IPS DF 6.9 (cell line): ENCODE measurements at regions not wholly inside any gene's neighbourhood (a gene's known extent, or its start where the extent isn't known, plus 50 kb on each side); places are given as distances from the start of the nearest gene placed in this dataset.
"Not testable (repeated sequence)": the region's sequence is repeated elsewhere in the genome, so short reads cannot be mapped to it uniquely, and the experiment has no call there.

ENCODE experiments used
- DNase-seq: peaks from one replicate; pipeline ENCODE4 v3.0.0-alpha.2; 2013; ENCODE audit warnings: low read depth, low spot score
- H3K27ac ChIP-seq: one replicate; pipeline ENCODE4 v1.5.1; 2013; ENCODE audit warnings: low read length, control low read depth
- H3K27me3 ChIP-seq: 2 replicates; pipeline ENCODE4 v1.6.1; 2013; ENCODE audit warnings: mild to moderate bottlenecking, low read length; ENCODE audit not compliant: control insufficient read depth, insufficient read depth
- H3K36me3 ChIP-seq: 2 replicates; pipeline ENCODE4 v1.6.1; 2013; ENCODE audit warnings: low read length; ENCODE audit not compliant: control insufficient read depth, insufficient read depth
- H3K4me1 ChIP-seq: 2 replicates; pipeline ENCODE4 v1.6.1; 2013; ENCODE audit warnings: low read length; ENCODE audit not compliant: control insufficient read depth, insufficient read depth
- H3K4me3 ChIP-seq: 2 replicates; pipeline ENCODE4 v1.5.1; 2013; ENCODE audit warnings: mild to moderate bottlenecking, low read length
- H3K9me3 ChIP-seq: 2 replicates; pipeline ENCODE4 v1.6.1; 2013; ENCODE audit warnings: low read length, inconsistent platforms; ENCODE audit not compliant: control insufficient read depth, insufficient read depth
- WGBS: extraction: QIAGEN DNeasy Blood & Tissue Kit; methylation state at CpG from one replicate; pipeline ENCODE4 v1.1.7; 2013; ENCODE audit warnings: mixed read lengths, missing lambda C conversion rate; ENCODE audit not compliant: insufficient read length, insufficient coverage; 5-methylcytosine and 5-hydroxymethylcytosine counted together

DNA sequence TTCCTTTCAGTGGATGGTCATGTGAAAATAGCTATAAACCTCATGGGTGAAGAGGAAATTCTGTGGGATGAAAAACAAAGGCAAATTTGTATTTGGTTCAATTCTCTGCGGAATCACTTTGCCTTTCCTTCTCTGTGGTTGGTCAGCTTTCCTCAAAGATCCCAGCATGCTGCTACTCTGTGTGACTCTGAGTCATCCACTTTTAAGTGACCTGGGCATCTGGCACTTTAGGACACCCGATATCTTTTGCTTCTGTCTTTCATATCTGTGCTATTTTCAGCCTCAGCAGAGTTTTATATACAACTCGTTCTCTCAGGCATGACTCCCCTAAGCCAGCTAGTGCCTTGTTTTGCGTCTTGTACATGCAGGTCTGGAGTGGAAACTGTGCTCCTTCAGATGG, 217.0 kb upstream of the PIEZO2 start:
- H3K9me3 ChIP-seq: no peaks in the 10 kb centered on the region
- no CpG with 5 or more reads among the region's 4 CpGs for WGBS
- no peaks in the 10 kb centered on the region for H3K36me3 ChIP-seq
- H3K4me3 ChIP-seq: no peak overlapping the region
- no peak for DNase-seq
- no peaks in the 10 kb centered on the region for H3K27me3 ChIP-seq
- H3K27ac ChIP-seq: no peak overlapping the region
- H3K4me1 ChIP-seq: no peaks in the 10 kb centered on the region

- H3K36me3 ChIP-seq: no peaks in the 10 kb centered on the region
- no CpG with 5 or more reads among the region's 1 CpG for WGBS
- H3K9me3 ChIP-seq: no peaks in the 10 kb centered on the region
- no peak overlapping the region for H3K4me3 ChIP-seq
- no peak for DNase-seq
- no peaks in the 10 kb centered on the region for H3K27me3 ChIP-seq
- no peaks in the 10 kb centered on the region for H3K4me1 ChIP-seq
- no peak overlapping the region for H3K27ac ChIP-seq
Measured at GRCh38 chr18:11362856-11363255, 213.5 kb upstream of the PIEZO2 start.

DNA sequence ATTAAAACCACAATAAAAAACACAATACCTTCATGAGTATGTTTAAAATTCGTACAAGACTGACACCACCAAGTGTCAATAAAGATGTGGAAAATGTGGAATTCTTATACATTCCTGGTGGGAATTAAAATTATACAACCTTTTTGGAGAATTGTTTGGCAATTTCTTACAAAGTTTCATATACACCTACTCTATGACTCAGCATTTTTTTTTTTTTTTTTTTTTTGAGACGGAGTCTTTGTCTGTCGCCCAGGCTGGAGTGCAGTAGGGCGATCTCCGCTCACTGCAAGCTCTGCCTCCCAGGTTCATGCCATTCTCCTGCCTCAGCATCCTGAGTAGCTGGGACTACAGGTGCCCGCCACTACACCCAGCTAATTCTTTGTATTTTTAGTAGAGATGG, 212.5 kb upstream of the PIEZO2 start:
- WGBS: no CpG with 5 or more reads among the region's 6 CpGs

DNA sequence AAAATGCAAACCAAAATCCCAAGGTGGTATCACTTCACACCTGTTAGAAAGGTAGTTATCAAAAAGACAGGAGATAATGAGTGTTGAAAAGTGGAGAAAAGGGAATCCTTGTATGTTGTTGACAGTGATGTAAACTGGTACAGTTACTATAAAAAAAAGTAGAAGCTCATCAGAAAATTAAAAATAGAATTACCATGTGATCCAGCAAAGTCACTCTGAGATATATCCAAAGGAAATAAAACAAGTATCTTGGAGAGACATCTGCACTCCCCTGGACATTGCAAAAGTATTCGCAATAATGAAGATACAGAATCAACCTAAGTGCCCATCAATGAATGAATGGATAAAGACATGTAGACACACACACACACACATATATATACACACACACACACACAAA, 208.3 kb upstream of the PIEZO2 start:
- no CpG with 5 or more reads among the region's 1 CpG for WGBS
- Histone ChIP-seq H3K9me3 (no peaks in the 10 kb centered on the region), H3K4me3 (no peak overlapping the region), H3K27me3 (no peaks in the 10 kb centered on the region), H3K4me1 (no peaks in the 10 kb centered on the region), H3K27ac (no peak overlapping the region), H3K36me3 (no peaks in the 10 kb centered on the region)
- no peak for DNase-seq

More for the DNA sequence above, 212.5 kb upstream of the PIEZO2 start:
- not testable (repeated sequence) for DNase-seq, H3K27me3 ChIP-seq, H3K4me3 ChIP-seq, H3K4me1 ChIP-seq, H3K9me3 ChIP-seq, H3K36me3 ChIP-seq, H3K27ac ChIP-seq

GRCh38 chr18:11344576-11344975, 195.2 kb upstream of the PIEZO2 start:
- H3K27ac ChIP-seq, H3K27me3 ChIP-seq, H3K4me3 ChIP-seq, DNase-seq, H3K9me3 ChIP-seq, H3K4me1 ChIP-seq, H3K36me3 ChIP-seq: not testable (repeated sequence)
- WGBS: no CpG with 5 or more reads among the region's 18 CpGs

GRCh38 chr18:11343096-11343495, 193.7 kb upstream of the PIEZO2 start:
- no peak overlapping the region for H3K4me3 ChIP-seq
- no peaks in the 10 kb centered on the region for H3K4me1 ChIP-seq
- no peak for DNase-seq
- no peak overlapping the region for H3K27ac ChIP-seq
- H3K27me3 ChIP-seq: no peaks in the 10 kb centered on the region
- no peaks in the 10 kb centered on the region for H3K9me3 ChIP-seq
- H3K36me3 ChIP-seq: no peaks in the 10 kb centered on the region
- no CpG with 5 or more reads among the region's 4 CpGs for WGBS

DNA sequence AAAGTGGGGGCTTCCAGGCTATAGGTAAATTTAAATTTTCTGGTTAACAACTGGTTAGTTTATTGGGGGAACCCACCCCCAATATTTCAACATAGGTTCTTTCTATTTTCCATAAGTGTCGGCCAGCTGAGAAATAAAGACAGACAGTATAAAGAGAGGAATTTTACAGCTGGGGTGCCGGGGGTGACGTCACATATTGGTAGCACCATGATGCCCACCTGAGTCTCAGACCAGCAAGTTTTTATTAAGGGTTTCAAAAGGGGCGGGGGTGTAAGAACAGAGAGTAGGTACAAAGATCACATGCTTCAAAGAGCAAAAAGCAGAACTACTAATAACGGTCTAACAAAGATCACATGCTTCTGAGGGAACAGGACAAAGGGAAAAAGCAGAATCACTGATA, 192.7 kb upstream of the PIEZO2 start:
- H3K9me3 ChIP-seq: not testable (repeated sequence)

DNA sequence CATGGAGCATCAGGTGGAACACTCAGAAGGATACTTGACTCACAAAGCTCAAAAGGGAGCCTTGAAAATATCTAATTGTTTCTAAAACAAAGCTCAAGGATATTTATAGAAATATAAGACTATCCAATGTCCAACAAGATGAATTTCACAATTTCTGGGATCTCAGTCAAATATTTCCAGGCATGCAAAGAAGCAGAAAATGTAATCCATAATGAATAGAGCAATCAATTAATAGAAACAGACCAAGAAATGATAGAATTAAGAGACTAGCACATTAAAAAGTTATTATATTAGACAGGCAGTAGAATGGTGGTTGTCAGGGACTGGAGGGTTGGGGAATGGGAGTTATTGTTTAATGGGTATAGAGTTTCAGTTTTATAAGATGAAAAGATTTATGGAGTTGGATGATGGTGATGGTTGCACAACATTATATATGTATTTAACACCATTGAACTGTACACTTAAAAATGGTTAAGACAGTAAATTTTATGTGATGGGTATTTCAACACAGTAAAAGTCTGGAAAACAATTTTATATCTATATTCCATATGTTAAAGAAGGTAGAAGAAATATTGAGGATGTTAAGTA, 189.9 kb upstream of the PIEZO2 start:
- H3K4me1 ChIP-seq: no peaks in the 10 kb centered on the region
- H3K36me3 ChIP-seq: no peaks in the 10 kb centered on the region
- DNase-seq: no peak
- H3K27me3 ChIP-seq: no peaks in the 10 kb centered on the region
- no peak overlapping the region for H3K4me3 ChIP-seq
- no peaks in the 10 kb centered on the region for H3K9me3 ChIP-seq
- no peak overlapping the region for H3K27ac ChIP-seq

More for the DNA sequence above, 192.7 kb upstream of the PIEZO2 start:
- not testable (repeated sequence) for H3K27me3 ChIP-seq, H3K36me3 ChIP-seq, H3K4me1 ChIP-seq, DNase-seq, H3K27ac ChIP-seq, H3K4me3 ChIP-seq
- WGBS: no CpG with 5 or more reads among the region's 5 CpGs

GRCh38 chr18:11336241-11336640, 186.9 kb upstream of the PIEZO2 start:
- no peaks in the 10 kb centered on the region for H3K27me3 ChIP-seq
- no peak overlapping the region for H3K27ac ChIP-seq
- no peaks in the 10 kb centered on the region for H3K9me3 ChIP-seq
- no CpG with 5 or more reads among the region's 3 CpGs for WGBS
- H3K4me1 ChIP-seq: no peaks in the 10 kb centered on the region
- no peak overlapping the region for H3K4me3 ChIP-seq
- no peaks in the 10 kb centered on the region for H3K36me3 ChIP-seq
- no peak for DNase-seq

GRCh38 chr18:11327391-11328009, 178.1 kb upstream of the PIEZO2 start:
- Histone ChIP-seq H3K27ac (no peak overlapping the region), H3K9me3 (no peaks in the 10 kb centered on the region), H3K4me3 (no peak overlapping the region), H3K36me3 (no peaks in the 10 kb centered on the region), H3K27me3 (no peaks in the 10 kb centered on the region), H3K4me1 (no peaks in the 10 kb centered on the region)
- no CpG with 5 or more reads among the region's 4 CpGs for WGBS
- DNase-seq: no peak
